NT2/D1 (cell line): ENCODE measurements at regions not wholly inside any gene's neighbourhood (a gene's known extent, or its start where the extent isn't known, plus 50 kb on each side); places are given as distances from the start of the nearest gene placed in this dataset.

Source experiments
- SUZ12 ChIP-seq: IDR thresholded peaks from 2 replicates; pipeline ENCODE4 v1.6.1; 2011; ENCODE audit not compliant: insufficient read length, insufficient read depth; ENCODE audit errors: extremely low read depth
- YY1 ChIP-seq: IDR thresholded peaks from 2 replicates; pipeline ENCODE4 v1.6.1; 2011; ENCODE audit not compliant: insufficient read length, insufficient read depth

GRCh38 chr1:165031001-165031400, 325.5 kb downstream of the LMX1A start:
- TF ChIP-seq SUZ12 (no peak), YY1 (no peak)
